Endothelial cell (in vitro differentiated cells): ENCODE measurements at regions not wholly inside any gene's neighbourhood (a gene's known extent, or its start where the extent isn't known, plus 50 kb on each side); places are given as distances from the start of the nearest gene placed in this dataset.

ENCODE experiments used
- DNase-seq: peaks from one replicate; pipeline ENCODE4 v3.0.0; 2021; ENCODE audit warnings: low spot score
- H3K27ac Mint-ChIP-seq: one replicate; pipeline ENCODE4 v1.8.0; 2021; ENCODE audit warnings: mixed read lengths, inconsistent platforms; ENCODE audit not compliant: unreplicated experiment
- H3K27me3 Mint-ChIP-seq: one replicate; pipeline ENCODE4 v1.8.0; 2021; ENCODE audit warnings: mild to moderate bottlenecking, moderate library complexity, mixed read lengths, inconsistent platforms; ENCODE audit not compliant: unreplicated experiment
- H3K36me3 Mint-ChIP-seq: one replicate; pipeline ENCODE4 v1.8.0; 2021; ENCODE audit warnings: mild to moderate bottlenecking, low read depth, mixed read lengths, inconsistent platforms; ENCODE audit not compliant: unreplicated experiment
- H3K4me1 Mint-ChIP-seq: one replicate; pipeline ENCODE4 v1.8.0; 2021; ENCODE audit warnings: mild to moderate bottlenecking, mixed read lengths, inconsistent platforms; ENCODE audit not compliant: unreplicated experiment
- H3K4me3 Mint-ChIP-seq: one replicate; pipeline ENCODE4 v1.8.0; 2021; ENCODE audit warnings: mild to moderate bottlenecking, mixed read lengths, inconsistent platforms; ENCODE audit not compliant: unreplicated experiment
- H3K9me3 Mint-ChIP-seq: one replicate; pipeline ENCODE4 v1.8.0; 2021; ENCODE audit warnings: mixed read lengths, inconsistent platforms; ENCODE audit not compliant: unreplicated experiment
- TF ChIP-seq, protein P1 (sequence below): fragments of 200-600 bp; sonication (generic); IDR thresholded peaks from one replicate; pipeline ENCODE4 v1.5.0; 2021; ENCODE audit warnings: antibody characterized with exemption; ENCODE audit not compliant: unreplicated experiment

- Mint-ChIP-seq H3K27ac (no peak overlapping the region), H3K36me3 (no peaks in the 10 kb centered on the region), H3K4me1 (no peaks in the 10 kb centered on the region), H3K4me3 (no peak overlapping the region), H3K9me3 (no peaks in the 10 kb centered on the region), H3K27me3 (peaks cover 3% of the 10 kb centered on the region)
- TF ChIP-seq, protein P1, sequence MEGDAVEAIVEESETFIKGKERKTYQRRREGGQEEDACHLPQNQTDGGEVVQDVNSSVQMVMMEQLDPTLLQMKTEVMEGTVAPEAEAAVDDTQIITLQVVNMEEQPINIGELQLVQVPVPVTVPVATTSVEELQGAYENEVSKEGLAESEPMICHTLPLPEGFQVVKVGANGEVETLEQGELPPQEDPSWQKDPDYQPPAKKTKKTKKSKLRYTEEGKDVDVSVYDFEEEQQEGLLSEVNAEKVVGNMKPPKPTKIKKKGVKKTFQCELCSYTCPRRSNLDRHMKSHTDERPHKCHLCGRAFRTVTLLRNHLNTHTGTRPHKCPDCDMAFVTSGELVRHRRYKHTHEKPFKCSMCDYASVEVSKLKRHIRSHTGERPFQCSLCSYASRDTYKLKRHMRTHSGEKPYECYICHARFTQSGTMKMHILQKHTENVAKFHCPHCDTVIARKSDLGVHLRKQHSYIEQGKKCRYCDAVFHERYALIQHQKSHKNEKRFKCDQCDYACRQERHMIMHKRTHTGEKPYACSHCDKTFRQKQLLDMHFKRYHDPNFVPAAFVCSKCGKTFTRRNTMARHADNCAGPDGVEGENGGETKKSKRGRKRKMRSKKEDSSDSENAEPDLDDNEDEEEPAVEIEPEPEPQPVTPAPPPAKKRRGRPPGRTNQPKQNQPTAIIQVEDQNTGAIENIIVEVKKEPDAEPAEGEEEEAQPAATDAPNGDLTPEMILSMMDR: no peak
- no peak for DNase-seq
These were observed 51.3 kb upstream of the SESN3 start for GRCh38 chr11:95282291-95282751.
